Stimulated activated CD4-positive, alpha-beta T cell treated with anti-CD3 and anti-CD28 coated beads, TNF-alpha, amount 100 ng/mL, for 48 hours (primary cell): ENCODE measurements at regions not wholly inside any gene's neighbourhood (a gene's known extent, or its start where the extent isn't known, plus 50 kb on each side); places are given as distances from the start of the nearest gene placed in this dataset.

ENCODE experiments used
- DNase-seq, 3 donors: peaks; one replicate each; pipeline ENCODE4 v3.0.0-alpha.2; 2020; ENCODE audit warnings: low read depth in 3 of 3

DNA sequence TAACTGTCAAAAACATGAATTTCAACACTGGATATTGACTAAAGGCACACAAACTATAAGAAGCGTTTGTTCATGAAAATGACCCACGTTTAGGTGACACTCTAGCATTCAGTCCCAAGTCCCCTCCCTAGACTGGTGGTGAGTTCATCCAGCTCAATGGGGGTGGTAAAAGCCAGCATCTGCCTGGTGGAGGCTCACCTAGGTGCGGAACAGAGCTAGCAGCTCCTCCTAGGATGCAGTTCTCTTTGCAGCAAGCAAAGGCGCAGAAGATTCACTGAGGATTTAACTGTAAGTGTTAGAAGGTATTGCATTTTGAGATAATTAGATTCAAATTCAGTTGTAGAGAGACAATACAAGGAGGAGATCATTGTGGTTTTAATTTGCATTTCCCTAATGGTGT lies 87.6 kb downstream of the VSTM2A start:
- no peak for DNase-seq

DNA sequence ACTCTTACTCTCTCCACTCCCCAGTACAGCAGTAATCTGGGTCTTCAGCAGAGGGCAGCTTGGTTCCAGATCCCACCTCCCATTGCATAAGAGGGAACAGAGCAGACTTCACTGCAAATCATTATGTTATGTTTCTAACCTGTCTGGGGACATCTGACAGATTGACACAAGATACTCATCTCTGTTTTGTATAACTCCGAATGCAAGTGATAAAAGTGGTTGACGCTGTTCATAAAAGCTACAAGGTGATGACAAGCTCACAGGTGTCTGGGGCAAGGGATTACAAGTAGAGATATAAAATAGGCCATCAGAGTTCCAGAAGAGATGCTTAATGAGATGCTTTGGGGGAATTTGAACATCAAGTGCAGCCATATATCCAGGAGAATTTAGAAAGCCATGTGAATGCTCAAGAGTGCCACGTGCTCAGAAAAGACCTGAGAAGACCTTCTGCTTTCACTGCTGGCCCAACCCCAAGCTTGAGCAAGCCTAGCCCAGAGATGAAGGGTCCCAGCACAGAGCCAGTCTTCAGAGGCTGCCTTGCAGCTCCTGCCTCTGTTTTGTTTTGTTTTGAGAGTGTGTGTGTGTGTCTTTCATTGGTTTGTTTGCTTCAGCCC lies 80.6 kb downstream of the VSTM2A start:
- no peak for DNase-seq
